Astrocyte (in vitro differentiated cells and primary cell): ENCODE measurements at regions not wholly inside any gene's neighbourhood (a gene's known extent, or its start where the extent isn't known, plus 50 kb on each side); places are given as distances from the start of the nearest gene placed in this dataset.

Experiments used
- DNase-seq: peaks from one replicate; pipeline ENCODE4 v3.0.0-alpha.2; 2010; ENCODE audit warnings: low read depth
- FAIRE-seq: peaks from 2 replicates; lab custom pipeline; 2011; peaks lifted over from hg19 to GRCh38; lab: Jason Lieb, UNC
- H2AFZ ChIP-seq: 2 replicates; pipeline ENCODE4 v1.6.0; 2012; ENCODE audit warnings: low read depth, low read length, inconsistent platforms
- H3K27ac ChIP-seq: 2 replicates; pipeline ENCODE4 v1.5.1; 2011; ENCODE audit warnings: low read depth, low read length, inconsistent platforms
- H3K27me3 ChIP-seq: 2 replicates; pipeline ENCODE4 v1.6.0; 2011; ENCODE audit warnings: low read length, inconsistent platforms; ENCODE audit not compliant: insufficient read depth
- H3K36me3 ChIP-seq: 2 replicates; pipeline ENCODE4 v1.5.1; 2011; ENCODE audit warnings: low read length, inconsistent platforms; ENCODE audit not compliant: insufficient read depth
- H3K4me1 ChIP-seq: 2 replicates; pipeline ENCODE4 v1.5.1; 2011; ENCODE audit warnings: low read length, inconsistent platforms; ENCODE audit not compliant: insufficient read depth
- H3K4me2 ChIP-seq: 2 replicates; pipeline ENCODE4 v1.6.0; 2012; ENCODE audit warnings: low read length, inconsistent platforms
- H3K4me3 ChIP-seq: 2 replicates; pipeline ENCODE4 v1.5.1; 2011; ENCODE audit warnings: low read depth, mild to moderate bottlenecking, low read length, inconsistent platforms; ENCODE audit not compliant: insufficient read depth
- H3K79me2 ChIP-seq: 2 replicates; pipeline ENCODE4 v1.6.0; 2012; ENCODE audit warnings: mild to moderate bottlenecking, low read length, inconsistent platforms; ENCODE audit not compliant: insufficient read depth
- H3K9ac ChIP-seq: 2 replicates; pipeline ENCODE4 v1.6.0; 2012; ENCODE audit warnings: mild to moderate bottlenecking, low read length, inconsistent platforms
- H3K9me3 ChIP-seq: 2 replicates; pipeline ENCODE4 v1.5.1; 2012; ENCODE audit warnings: low read depth, mild to moderate bottlenecking, low read length, inconsistent platforms; ENCODE audit not compliant: insufficient read depth
- H4K20me1 ChIP-seq: 2 replicates; pipeline ENCODE4 v1.6.0; 2012; ENCODE audit warnings: low read length, inconsistent platforms; ENCODE audit not compliant: insufficient read depth
- H3K27ac Mint-ChIP-seq: one replicate; pipeline ENCODE4 v1.8.0; 2021; ENCODE audit warnings: mild to moderate bottlenecking, mixed read lengths; ENCODE audit not compliant: unreplicated experiment
- H3K27me3 Mint-ChIP-seq: one replicate; pipeline ENCODE4 v1.8.0; 2021; ENCODE audit warnings: low read depth, mixed read lengths; ENCODE audit not compliant: unreplicated experiment
- H3K36me3 Mint-ChIP-seq: one replicate; pipeline ENCODE4 v1.8.0; 2021; ENCODE audit warnings: low read depth, mixed read lengths; ENCODE audit not compliant: unreplicated experiment
- H3K4me1 Mint-ChIP-seq: one replicate; pipeline ENCODE4 v1.8.0; 2021; ENCODE audit warnings: low read depth, mixed read lengths; ENCODE audit not compliant: unreplicated experiment
- H3K4me3 Mint-ChIP-seq: one replicate; pipeline ENCODE4 v1.8.0; 2021; ENCODE audit warnings: mild to moderate bottlenecking, moderate library complexity, mixed read lengths; ENCODE audit not compliant: unreplicated experiment
- H3K9me3 Mint-ChIP-seq: one replicate; pipeline ENCODE4 v1.8.0; 2021; ENCODE audit warnings: mild to moderate bottlenecking, mixed read lengths; ENCODE audit not compliant: unreplicated experiment
- EZH2 ChIP-seq: IDR thresholded peaks from 2 replicates; pipeline ENCODE4 v1.6.1; 2012; ENCODE audit warnings: mild to moderate bottlenecking, low read length, inconsistent platforms; ENCODE audit not compliant: insufficient read depth
- TF ChIP-seq, protein P1 (sequence below): IDR thresholded peaks from 2 replicates; pipeline ENCODE4 v1.5.1; 2011; ENCODE audit warnings: low read depth, mild to moderate bottlenecking, inconsistent platforms, low read length, moderate library complexity; ENCODE audit not compliant: insufficient read depth

DNA sequence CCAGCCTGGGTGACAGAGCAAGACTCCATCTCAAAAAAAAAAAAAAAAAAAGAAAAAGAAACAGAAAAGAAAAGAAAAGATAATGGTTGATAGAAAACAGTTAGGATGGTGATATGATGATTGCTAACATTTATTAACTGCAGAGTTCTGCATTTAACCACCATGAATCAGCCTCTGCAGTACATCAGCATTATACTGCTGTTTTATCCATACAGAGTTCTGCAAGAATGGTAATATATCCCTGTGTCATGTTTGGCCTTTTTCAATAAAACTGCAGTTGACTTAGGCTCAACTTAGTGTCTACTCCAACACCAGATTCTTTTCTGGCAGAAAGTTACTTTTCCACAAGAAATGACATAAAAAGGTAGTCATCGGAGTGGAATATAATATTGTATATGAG is 62.6 kb downstream of the DUSP6 start:
- H3K4me1 Mint-ChIP-seq = no peaks in the 10 kb centered on the region
- no peaks in the 10 kb centered on the region for H3K36me3 ChIP-seq
- H4K20me1 ChIP-seq = no peaks in the 10 kb centered on the region
- TF ChIP-seq, protein P1, sequence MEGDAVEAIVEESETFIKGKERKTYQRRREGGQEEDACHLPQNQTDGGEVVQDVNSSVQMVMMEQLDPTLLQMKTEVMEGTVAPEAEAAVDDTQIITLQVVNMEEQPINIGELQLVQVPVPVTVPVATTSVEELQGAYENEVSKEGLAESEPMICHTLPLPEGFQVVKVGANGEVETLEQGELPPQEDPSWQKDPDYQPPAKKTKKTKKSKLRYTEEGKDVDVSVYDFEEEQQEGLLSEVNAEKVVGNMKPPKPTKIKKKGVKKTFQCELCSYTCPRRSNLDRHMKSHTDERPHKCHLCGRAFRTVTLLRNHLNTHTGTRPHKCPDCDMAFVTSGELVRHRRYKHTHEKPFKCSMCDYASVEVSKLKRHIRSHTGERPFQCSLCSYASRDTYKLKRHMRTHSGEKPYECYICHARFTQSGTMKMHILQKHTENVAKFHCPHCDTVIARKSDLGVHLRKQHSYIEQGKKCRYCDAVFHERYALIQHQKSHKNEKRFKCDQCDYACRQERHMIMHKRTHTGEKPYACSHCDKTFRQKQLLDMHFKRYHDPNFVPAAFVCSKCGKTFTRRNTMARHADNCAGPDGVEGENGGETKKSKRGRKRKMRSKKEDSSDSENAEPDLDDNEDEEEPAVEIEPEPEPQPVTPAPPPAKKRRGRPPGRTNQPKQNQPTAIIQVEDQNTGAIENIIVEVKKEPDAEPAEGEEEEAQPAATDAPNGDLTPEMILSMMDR = no peak
- no peak for TF ChIP-seq EZH2
- FAIRE-seq (no peak), DNase-seq (no peak)
- H3K4me1 ChIP-seq = no peaks in the 10 kb centered on the region
- H3K36me3 Mint-ChIP-seq = no peaks in the 10 kb centered on the region
- H3K9ac ChIP-seq = no peak overlapping the region
- H3K9me3 Mint-ChIP-seq = no peaks in the 10 kb centered on the region
- no peaks in the 10 kb centered on the region for H3K27me3 Mint-ChIP-seq
- no peaks in the 10 kb centered on the region for H3K79me2 ChIP-seq
- H3K4me2 ChIP-seq = no peak overlapping the region
- H3K9me3 ChIP-seq = no peaks in the 10 kb centered on the region
- no peaks in the 10 kb centered on the region for H3K27me3 ChIP-seq
- H2AFZ ChIP-seq = no peak overlapping the region
- no peak overlapping the region for H3K4me3 Mint-ChIP-seq
- H3K4me3 ChIP-seq = no peak overlapping the region
- no peak overlapping the region for H3K27ac Mint-ChIP-seq
- no peak overlapping the region for H3K27ac ChIP-seq

DNA sequence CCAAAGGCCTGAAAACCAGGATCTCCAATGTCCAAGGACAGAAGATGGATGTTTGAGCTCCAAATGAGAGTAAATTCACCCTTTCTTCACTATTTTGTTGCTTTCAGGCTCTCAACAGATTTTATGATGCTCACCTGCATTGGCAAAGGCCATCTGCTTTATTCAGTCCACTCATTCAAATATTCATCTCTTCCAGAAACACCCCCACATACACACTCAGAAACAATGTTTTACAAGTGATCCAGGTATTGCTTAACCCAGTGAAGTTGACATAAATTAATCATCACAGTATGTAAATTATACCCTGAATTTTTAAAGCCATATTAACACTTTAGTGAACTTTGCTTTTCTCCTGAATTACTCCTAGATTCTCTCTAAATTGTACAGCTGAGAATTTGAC is 63.3 kb downstream of the DUSP6 start:
- H3K4me1 ChIP-seq = no peaks in the 10 kb centered on the region
- H3K9ac ChIP-seq = no peak overlapping the region
- H3K9me3 ChIP-seq = no peaks in the 10 kb centered on the region
- no peaks in the 10 kb centered on the region for H4K20me1 ChIP-seq
- TF ChIP-seq, protein P1 = no peak
- no peak for TF ChIP-seq EZH2
- DNase-seq = no peak
- H3K27me3 Mint-ChIP-seq = no peaks in the 10 kb centered on the region
- H3K4me1 Mint-ChIP-seq = no peaks in the 10 kb centered on the region
- no peak overlapping the region for H3K27ac ChIP-seq
- FAIRE-seq = no peak
- no peaks in the 10 kb centered on the region for H3K36me3 ChIP-seq
- H3K9me3 Mint-ChIP-seq = no peaks in the 10 kb centered on the region
- H3K36me3 Mint-ChIP-seq = no peaks in the 10 kb centered on the region
- H2AFZ ChIP-seq = no peak overlapping the region
- H3K27me3 ChIP-seq = no peaks in the 10 kb centered on the region
- no peaks in the 10 kb centered on the region for H3K79me2 ChIP-seq
- H3K4me3 ChIP-seq = no peak overlapping the region
- no peak overlapping the region for H3K4me3 Mint-ChIP-seq
- H3K27ac Mint-ChIP-seq = no peak overlapping the region
- no peak overlapping the region for H3K4me2 ChIP-seq

DNA sequence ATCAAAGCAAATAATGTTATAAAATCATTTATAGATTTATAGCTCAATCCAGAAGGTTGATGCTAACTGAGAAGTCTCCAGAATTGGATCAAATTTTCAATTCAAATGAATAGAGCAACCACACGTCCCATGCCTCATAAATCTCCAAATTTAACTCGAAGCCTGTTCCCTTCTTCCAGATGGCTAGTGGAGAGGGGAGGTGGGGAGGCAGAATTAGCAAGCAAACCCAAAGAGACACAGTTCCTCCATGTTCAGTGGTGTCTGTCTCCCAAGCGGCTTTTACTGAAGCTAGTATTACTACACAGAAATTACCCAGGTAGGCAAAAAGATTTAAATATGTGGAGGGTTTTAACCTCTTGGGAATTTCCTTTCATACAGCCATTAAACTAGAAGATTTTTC is 65.8 kb downstream of the DUSP6 start:
- Histone ChIP-seq H3K4me3 (no peak overlapping the region), H3K27ac (no peak overlapping the region), H3K4me1 (no peaks in the 10 kb centered on the region), H2AFZ (no peak overlapping the region), H3K36me3 (no peaks in the 10 kb centered on the region), H3K9me3 (no peaks in the 10 kb centered on the region), H3K27me3 (no peaks in the 10 kb centered on the region), H4K20me1 (no peaks in the 10 kb centered on the region), H3K79me2 (no peaks in the 10 kb centered on the region), H3K9ac (no peak overlapping the region), H3K4me2 (no peak overlapping the region)
- no peak overlapping the region for H3K27ac Mint-ChIP-seq
- FAIRE-seq (no peak), DNase-seq (no peak)
- no peak overlapping the region for H3K4me3 Mint-ChIP-seq
- H3K36me3 Mint-ChIP-seq = no peaks in the 10 kb centered on the region
- no peaks in the 10 kb centered on the region for H3K27me3 Mint-ChIP-seq
- no peaks in the 10 kb centered on the region for H3K9me3 Mint-ChIP-seq
- H3K4me1 Mint-ChIP-seq = peaks cover 1% of the 10 kb centered on the region
- TF ChIP-seq, protein P1 = no peak
- TF ChIP-seq EZH2 = no peak
